NCI-H774 (cell line): ENCODE measurements at regions not wholly inside any gene's neighbourhood (a gene's known extent, or its start where the extent isn't known, plus 50 kb on each side); places are given as distances from the start of the nearest gene placed in this dataset.
A peak's percentile ranks its signal among the peaks of the same experiment; 100 is the strongest.
"Not testable (repeated sequence)": the region's sequence is repeated elsewhere in the genome, so short reads cannot be mapped to it uniquely, and the experiment has no call there.

ENCODE experiments used
- DNase-seq: peaks from one replicate; lab custom pipeline; 2025; lab: John Stamatoyannopoulos, UW

DNA sequence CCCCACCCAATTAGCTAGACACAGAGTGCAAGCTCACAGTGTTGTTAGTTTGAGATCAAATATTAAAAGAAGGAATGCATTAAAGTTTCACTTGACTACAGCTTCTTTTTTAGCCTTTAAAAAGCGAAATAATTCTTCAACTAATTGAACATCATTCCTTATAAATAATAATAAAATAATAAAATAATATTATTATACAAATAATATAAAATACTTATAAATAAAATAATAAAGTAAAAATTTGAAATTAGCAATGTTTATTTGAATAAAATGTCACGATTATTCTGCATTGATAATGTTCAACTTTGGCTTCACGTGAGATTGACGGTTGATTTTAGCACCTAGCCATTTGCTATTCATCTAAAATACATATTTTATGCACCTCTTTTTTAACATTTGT lies 819.3 kb downstream of the FRK start:
- DNase-seq: no peak

DNA sequence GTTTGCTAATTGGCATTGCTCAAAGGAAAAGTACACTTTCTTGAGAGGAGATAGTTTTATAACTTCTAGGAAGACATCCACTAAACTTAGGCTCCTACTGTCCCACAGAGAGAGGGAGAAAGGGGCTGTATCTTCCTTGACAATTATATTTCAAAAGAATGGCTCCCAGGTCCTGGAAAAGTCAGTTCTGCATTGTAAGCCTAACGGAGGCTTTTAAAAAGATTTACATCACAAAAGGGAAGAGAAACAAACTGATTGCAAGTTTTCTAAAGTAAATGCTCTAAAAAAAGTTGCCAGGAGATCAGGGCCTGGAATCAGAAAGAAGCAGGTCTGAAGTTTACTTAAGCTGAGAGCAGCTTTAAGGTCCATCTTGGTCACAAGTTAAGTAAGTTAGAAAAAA lies 839.5 kb downstream of the FRK start:
- no peak for DNase-seq

DNA sequence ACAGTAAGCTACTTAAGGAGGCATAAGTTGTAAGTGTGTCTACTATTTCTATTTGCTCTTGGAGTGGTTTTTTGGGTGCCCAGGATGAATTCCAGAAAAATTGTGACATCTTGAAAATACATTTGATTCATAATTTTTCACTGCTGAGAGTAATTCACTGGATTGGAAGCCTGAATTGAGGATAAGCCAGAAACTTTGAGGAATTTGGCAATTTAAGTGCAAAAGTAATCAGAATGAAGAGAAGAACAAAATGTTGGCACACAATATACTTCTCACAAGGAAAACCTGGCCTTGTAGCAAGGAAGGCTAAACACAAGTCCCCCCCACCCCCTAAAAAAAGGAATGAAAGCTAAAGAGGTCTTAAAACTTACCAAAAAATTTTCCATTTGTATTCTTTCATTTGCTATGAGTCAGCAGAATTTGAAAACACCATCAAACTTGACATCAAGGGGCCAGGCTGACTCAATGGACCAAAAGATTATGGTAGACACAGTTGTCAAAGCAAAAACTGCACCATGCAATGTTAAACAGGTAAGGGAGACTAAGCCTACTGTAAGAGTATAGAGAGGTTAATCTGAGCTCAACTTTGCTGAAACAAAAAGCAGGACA lies 840.0 kb downstream of the FRK start:
- DNase-seq: no peak

DNA sequence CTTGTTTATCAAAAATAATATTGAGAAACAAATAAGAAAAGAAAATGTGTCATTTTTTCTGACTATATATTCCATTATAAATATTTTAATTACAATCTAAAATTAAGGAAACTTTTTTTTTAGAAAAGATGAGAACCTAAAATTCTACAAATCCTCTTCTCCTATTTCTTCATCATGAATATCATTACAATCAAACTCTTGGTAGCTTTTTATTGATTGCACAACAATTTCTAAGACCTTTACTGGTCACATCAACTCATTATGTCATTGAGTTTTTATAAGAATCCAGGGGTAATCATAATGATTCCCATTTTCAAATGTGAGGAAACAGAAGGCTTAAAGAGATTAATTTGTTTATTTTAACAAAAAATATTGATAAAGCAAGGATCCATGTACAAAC lies 841.0 kb downstream of the FRK start:
- no peak for DNase-seq

DNA sequence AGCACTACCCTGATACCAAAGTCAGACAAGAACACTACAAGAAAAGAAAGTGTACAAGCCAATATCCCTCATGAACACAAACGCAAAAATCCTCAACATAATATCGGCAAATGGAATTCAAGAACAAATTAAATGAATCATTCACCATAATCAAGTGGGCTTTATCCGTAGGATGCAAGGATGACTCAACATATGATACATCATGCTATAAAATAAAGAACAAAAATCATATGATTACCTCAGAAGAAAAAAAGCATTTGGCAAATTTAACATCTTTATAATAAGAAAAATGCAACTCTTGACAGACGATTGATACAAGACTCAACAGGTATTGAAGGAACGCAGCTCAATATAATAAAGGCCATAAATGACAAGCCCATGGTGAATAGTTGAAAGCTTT lies 843.9 kb downstream of the FRK start:
- no peak for DNase-seq

DNA sequence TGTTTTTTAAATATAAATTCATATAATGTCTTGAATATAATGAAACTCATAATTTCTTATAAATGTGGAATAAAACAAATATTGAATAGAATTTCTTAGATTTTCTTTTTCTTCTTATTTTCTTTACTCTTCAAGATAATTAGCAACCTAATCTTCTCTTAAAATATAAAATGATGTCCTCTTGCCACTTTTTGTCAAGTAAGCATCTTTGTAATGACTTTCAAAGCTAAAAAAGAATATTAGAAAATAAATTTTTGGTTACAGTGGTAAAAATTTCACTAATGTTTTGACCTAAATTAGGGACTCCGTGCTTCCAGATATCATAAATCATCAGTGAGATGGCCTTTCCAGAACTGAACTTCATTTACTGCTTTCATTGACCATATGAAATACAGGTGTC lies 846.4 kb downstream of the FRK start:
- DNase-seq: no peak

DNA sequence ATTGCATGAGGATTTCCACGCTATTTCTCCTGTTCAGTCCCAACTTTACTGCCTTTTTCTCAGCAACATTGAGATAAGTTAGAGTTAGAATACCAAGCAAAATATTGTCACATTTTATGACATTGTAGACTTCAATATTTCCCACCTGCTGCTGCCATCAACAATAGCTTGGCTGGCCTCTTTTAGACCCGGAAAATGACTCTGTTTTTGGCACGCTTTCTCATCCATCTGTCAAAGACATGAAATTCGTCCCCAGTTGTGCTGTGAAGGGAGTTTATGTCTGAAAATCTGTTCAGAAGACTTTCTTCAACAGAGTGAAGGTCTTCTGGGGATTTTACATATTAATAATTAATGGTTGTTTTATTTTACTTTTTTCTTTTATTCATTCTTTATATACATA lies 857.3 kb downstream of the FRK start:
- DNase-seq: no peak

DNA sequence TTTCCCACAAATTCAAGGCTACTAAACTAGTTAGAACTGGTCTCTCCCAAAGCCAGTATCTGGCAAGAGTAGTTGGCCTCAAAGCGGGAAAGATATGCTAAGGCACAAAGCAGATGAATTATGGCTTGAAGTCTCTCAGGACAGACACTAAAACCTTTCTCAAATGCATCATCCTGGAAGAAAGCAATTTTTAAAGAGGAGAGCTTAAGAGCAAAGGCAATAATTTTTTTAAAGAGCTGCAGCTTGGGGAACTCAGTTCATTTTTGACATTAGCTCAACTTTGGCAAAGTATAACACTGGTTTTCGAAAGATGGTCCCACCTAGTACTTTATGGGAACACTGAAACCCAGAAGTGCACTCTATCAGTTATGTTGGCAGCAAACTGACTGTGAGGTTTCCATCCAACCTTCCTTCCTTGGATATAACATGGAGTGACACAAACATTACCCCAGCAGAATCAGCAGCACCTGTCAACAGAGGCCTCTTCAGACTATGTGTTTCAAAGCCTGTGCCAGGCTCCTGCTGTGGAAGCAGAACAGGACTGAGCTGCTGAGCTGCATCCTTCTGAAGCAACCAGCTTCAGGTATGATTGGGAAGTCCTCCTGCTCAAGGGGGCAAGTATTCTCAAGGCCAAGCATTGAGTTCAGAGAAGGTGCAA lies 852.3 kb upstream of the HS3ST5 start:
- DNase-seq: peak; percentile 70

DNA sequence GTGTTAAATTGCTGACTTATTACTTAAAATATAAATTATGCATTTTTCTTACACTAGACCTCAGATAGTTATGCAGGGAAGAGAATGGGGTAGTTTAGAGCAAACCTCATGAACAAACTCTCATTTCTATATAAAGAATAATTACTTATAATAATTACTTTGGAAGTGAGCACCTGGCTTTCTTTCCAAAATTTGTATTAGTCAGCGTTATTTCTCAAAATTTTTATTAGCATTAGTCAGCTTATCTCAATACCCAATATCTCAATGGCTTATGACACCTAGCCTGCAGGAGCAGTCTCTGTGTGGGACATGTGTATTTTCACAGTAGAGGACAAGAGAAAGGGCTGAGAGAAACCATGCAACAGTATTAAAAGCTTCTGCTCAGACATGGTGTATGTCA lies 849.2 kb upstream of the HS3ST5 start:
- no peak for DNase-seq

DNA sequence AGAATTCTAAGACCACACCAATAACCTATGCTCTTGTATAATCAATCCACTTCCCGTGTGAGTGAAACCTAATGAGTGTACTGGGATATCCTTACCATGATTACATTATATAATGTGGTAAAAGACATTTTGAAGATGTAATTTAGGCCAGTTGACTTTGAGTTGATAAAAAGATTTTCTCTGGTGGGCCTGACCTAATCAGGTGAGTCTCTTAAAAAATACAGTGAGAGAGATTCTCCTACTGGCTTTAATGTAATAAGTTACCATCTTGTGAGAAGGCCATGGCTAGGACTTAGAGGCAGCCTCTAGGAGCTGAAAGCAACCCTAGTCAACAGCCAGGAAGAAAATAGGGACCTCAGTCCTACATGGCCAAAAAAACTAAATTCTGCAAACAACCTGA lies 847.7 kb upstream of the HS3ST5 start:
- DNase-seq: no peak

DNA sequence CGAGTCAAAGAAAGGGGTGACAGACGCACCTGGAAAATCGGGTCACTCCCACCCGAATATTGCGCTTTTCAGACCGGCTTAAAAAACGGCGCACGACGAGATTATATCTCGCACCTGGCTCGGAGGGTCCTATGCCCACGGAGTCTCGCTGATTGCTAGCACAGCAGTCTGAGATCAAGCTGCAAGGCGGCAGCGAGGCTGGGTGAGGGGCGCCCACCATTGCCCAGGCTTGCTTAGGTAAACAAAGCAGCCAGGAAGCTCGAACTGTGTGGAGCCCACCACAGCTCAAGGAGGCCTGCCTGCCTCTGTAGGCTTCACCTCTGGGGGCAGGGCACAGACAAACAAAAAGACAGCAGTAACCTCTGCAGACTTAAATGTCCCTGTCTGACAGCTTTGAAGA lies 832.6 kb upstream of the HS3ST5 start:
- DNase-seq: not testable (repeated sequence)

DNA sequence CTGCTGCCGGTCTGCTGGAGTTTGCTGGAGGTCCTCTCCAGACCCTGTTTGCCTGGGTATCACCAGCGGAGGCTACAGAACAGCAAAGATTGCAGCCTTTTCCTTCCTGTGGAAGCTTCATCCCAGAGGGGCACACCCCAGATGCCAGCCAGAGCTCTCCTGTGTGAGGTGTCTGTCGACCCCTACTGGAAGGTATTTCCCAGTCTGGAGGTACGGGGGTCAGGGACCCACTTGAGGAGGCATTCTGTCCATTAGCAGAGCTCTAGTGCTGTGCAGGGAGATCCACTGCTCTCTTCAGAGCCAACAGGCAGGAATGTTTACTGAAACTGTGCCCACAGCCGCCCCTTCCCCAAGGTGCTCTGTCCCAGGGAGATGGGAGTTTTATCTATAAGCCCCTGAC lies 823.1 kb upstream of the HS3ST5 start:
- not testable (repeated sequence) for DNase-seq

DNA sequence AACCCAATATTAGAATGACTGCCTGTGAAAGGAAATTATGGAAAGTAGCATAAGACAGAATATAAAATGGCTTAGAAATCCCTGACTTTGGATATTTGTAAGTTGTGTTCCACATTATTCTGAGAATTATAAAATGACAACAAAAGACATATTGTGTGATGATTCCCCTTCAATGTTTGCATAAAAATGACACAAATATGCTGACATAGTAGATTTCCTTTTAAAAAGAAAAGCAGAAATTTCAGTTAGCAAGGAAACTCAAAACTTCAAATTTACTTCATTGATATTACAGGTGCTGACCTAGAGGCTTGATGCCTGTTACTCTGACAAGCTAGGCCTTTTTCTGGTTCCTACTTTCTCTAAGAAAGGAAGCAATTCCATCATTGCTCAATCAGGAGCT lies 816.9 kb upstream of the HS3ST5 start:
- no peak for DNase-seq

DNA sequence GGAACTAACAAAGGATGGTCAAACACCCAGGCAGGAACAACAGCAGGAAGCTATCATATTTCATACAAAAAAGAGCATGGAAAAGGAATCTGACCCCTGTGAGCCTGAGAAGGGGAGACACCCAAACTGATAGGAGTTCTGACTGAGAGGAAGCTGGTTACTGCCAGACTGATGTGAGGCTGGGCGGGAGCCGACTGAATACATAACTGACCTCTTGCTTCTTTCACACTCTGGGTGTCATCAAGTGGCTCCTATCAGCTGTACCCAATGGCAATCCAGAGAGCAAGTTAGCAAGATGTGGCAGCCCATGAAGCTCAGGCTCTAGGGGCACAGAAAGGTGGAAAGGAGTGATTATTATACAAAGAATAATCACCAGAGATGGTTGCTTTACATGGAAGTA lies 795.1 kb upstream of the HS3ST5 start:
- no peak for DNase-seq

DNA sequence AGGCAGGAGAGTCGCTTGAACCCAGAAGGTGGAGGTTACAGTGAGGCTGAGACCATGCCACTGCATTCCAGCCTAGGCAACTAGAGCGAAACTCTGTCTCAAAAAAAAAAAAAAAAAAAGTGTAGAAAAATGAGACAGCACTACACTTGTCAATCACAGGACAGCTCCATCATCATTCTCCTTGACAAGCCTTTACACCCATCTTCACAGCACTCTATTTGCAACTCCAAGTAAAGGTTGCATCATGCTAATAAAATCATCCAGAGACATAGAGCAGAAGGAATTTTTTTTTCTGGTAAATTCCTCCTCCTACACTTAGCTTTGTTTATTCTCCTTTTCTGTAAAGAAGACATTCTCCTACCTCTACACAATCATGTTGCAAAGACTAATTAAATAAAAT lies 791.0 kb upstream of the HS3ST5 start:
- DNase-seq: no peak

DNA sequence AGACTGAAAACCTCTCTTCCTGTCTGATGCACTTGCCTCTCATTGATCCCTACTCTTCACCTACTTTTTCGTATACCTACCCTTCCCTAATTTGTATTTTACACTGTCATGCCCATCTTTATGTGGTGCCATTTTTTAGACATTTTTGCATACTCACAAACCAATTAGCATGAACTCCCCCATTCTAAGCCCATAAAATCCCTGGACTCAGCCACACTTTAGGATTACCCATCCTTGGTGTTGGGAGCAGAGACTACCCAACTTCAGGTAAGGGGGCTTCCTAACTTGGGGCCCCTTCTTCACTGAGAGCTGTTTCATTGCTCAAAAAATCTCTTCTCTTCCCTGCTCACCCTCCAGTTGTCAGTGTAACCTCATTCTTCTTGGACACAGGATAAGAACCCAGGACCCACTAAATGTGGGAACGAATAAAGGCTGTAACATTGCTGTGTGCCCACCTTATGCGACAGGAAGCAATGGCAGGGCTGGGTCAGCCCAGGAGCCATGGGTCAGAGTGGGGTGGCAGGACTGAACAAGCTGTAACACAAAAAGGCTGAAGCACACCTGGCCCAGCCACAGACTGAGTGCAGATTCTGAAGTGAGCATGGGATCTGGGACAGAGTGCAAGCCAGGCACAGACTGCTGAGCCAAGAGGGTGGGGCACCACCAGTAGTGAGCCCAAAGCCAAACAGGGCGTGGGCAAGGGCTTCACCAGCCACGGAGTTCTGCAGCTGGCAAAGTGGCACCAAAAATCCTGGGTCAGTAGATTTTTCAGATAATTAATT lies 789.1 kb upstream of the HS3ST5 start:
- no peak for DNase-seq

DNA sequence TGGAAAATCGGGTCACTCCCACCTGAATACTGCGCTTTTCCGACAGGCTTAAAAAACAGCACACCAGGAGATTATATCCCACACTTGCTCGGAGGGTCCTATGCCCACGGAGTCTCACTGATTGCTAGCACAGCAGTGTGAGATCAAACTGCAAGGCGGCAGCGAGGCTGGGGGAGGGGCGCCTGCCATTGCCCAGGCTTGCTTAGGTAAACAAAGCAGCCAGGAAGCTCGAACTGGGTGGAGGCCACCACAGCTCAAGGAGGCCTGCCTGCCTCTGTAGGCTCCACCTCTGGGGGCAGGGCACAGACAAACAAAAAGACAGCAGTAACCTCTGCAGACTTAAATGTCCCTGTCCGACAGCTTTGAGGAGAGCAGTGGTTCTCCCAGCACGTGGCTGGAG lies 778.7 kb upstream of the HS3ST5 start:
- not testable (repeated sequence) for DNase-seq

DNA sequence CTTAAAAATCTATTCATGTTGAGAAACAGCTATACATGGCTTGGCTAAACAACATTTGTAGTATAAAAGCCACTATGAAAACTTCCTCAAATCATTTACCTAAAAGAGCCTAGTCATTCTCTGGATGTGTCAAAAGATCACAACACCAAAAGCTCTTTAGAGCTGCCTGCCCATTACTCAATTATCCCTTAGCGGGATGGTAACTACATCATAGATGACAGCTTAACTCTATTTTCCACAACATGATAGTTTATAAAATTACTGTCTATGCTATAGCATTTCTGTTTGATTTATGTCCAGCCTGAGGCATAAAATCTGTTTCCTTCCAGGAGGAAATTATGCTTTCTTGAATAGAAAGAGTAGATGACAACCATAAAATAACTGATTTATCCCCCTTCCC lies 777.6 kb upstream of the HS3ST5 start:
- DNase-seq: no peak

DNA sequence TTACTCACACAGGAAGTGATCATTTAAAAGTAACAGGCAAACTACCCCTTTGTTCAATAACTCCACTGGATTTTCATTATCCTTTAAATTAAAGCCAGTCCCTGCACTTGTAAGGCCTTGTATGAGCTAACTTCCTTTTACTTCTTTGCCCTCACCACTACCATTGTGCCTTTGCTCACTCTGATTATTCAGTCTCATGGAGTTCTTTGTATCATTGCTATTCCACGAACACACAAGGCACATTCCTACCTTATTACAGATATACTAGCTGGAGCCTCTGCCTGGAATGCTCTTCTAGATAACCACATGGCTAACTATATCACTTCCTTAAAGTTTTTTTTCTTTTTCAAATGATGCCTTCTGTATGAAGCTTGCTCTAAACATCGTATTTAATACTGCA lies 748.6 kb upstream of the HS3ST5 start:
- no peak for DNase-seq

DNA sequence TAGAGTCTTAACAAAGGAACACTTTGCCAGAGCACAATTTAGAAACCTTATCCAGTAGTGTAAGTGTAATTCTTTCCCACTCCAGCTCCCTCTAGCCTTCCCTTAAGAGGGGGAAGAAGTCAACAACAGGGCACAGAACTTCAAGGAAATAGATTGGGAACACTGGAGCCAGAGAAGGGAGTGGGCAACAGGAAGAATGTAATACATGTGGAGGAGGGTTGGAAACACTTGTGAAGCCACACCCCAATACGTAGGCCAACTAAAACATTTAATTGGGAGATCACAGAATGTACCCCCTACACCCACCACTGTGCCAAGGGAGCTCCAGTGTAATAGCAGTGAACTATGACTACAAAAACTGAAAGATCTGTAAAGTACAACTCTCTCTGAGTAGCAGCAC lies 735.7 kb upstream of the HS3ST5 start:
- no peak for DNase-seq

DNA sequence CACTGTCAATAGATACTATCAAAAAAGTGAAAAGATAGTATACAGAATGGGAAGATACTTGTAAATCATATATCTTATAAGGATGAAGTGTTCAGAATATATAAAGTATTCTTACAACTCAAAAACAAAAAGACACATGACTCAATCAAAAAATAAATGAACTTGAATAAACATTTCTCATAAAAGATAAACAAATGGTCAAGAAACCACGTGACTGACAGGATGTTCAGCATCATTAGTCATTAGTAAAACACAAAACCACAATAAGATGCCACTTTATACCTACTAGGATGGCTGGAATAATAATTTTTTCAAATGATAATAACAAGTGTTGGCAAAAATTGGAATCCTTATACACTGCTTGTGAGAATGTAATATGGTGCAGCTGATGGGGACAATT lies 729.1 kb upstream of the HS3ST5 start:
- DNase-seq: no peak

DNA sequence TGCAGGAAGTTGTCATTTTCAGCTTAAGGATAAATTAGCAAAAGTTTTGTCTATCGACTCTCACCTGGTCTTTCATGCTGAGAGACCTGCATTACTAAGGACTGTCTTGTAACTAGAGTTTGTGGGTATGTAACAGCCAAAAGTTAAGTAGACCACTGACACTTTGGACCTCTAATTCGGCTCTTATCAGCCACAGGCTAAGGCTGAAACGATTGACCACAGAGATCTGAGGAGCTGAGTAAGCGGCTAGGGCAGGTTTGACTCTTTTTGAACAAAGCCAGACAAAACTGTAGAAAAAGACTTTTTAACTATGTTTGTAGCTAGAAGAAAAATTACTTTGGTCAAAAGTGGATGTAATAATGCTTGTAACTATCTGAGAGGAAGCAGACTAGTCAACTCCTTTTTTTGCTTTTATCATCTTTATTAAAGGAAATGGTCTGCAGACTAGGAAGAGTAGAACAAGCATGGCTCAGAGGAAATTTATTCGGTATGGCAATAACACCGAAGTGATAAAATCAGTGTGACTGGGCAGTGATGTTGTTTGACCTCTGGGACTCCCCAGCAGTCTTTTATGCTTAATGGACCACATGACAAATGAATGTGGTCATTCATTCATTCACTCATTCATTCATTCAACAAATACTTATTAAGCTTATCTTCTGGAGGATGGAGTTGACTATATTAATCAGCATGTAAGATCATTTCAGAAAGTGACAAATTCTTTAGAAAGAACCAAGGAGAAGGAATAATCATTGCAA lies 725.0 kb upstream of the HS3ST5 start:
- no peak for DNase-seq

DNA sequence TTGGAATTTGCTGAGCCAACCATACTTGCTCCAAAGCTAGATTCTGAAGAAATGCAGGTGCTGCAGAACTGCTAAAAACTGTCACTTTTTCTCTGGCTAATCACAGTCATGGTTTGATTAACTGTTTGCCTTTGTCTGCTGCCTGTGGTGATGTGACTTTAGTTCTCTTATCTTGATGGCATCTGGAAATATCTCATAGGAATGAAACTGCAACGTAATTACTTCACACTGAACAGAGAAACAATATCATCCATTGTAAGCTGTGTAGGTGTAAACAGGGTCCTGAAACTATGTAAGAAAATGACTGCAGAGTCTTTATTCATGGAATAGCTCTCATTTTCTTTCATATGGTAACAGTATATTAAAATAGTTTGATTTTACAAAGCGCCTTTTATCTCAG lies 721.9 kb upstream of the HS3ST5 start:
- DNase-seq: peak; percentile 25
